GM21390 (cell line): ENCODE measurements at regions not wholly inside any gene's neighbourhood (a gene's known extent, or its start where the extent isn't known, plus 50 kb on each side); places are given as distances from the start of the nearest gene placed in this dataset.

Experiments
- ATAC-seq: cut with Tn5 transposase; IDR thresholded peaks from one replicate; pipeline ENCODE4 v1.9.1; 2021; ENCODE audit not compliant: unreplicated experiment

DNA sequence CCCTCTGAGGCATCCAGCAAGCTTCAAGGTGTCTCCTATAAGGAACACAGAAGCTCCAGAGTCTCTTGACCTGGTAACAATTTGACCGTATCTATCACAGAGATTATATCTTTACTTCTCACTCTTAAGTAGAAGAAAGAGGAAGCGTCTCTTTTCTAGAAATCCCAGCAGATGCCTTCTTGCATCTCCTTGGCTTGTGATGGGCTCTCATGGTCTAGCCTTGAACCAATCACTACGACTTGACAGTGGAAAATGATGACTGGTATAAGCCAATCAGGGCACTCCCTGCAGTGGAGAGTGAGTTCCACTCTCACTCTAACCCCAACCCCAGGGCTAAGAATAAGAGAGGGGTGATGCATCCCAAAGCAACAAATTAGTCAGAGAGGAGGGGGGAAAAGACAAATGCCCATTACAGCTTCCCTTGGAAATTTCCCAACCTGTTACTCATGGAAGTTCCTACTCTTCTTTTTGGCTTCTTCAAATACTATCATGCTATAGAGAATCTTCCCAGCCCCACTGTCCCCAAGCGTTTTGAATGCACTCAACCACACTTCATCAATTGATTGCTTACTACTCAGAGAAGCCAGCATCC, 293.5 kb downstream of the MN1 start:
- no peak for ATAC-seq

DNA sequence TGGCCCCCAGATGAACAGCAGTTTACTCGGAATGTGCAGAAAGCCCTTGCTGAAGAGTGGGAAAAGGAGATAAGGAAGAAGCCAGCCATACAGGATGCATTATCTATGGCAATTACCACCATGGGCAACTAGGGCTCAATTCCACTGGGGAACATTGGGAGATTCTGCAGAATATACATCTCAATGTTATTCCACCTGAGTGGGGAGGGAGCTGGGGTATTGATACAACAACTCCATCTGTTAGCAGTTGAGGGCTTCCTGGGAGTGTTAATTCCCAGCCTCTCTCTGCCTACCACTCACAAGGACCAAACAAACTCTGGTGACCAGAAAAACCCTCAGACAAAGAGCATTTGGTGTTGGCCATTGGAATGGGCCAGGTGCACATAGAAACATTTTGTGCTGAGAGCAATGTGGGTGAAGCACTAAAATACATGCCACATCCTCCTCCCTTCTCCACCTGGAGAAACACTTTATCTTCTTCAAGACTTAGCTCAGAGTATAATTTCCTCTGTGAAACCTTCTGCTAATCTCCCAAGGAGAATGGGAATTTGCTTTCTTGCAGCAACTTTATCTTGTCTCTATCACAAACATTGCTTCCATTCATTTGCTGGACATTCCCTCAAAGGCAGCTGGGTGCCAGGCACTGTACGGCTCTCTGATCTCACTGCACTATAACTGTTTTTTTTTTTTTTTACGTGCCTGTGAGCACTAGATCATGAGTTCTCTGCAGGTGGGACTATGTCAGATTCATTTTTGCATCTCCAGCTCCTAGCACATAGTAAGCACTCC, 292.2 kb downstream of the MN1 start:
- no peak for ATAC-seq

DNA sequence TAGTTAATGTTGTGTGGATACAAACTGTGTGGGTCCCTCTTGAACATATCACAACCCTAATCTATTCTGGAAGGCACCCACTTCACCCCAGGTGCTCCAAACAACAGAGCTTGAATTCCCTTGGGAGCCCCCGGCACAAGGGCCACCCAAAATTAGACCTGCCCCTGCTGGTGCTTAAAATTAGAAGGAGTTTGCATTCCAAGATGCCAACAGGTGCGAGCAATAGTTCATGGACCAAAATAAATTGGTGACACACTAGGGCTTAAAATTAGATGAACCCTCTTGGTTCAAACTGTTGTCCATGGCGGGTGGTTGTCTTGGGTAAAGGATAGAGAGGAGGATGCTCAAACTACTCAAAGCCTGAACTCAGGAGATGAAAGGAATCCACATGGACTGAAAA, 291.5 kb downstream of the MN1 start:
- ATAC-seq, result no peak

DNA sequence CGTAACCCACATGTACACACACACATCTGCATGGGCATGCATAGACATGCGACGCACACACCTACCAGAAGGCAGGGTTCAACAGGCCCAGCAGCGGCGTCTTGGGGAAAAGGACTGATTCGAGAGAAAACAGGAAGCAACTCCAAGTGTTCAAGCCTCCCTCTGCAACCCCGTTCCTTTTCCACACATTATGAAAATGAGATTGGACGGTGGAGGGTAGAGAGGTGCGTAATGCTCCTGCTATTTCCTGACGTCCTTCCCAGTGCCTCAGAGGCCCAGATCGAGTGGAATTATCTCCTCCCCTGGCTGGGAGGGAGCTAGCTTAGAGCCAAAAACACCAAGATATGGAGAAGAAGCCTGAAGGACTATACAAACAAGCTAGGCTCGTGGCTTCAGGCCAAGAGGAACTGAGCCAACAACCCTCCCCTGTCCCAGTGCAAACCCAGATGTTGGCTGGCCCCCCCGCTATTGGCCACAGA, 289.2 kb downstream of the MN1 start:
- ATAC-seq, result no peak

DNA sequence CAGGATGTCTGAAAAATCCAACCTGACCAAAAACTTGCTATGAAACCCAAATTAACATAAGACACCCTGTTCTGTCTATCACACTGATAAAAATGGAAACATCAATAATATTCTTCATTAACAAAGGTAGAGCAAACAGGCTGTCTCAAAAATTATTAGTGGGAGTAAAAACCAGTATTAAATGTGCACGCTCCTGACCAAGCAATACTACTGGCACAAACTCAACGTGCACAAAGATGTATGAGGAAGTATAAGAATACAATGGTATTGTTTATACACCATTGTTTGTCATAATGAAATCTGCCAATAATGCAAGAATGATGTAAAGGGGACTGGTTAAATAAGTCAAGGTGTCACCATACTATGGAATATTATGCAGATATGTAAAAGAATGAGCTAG, 288.5 kb downstream of the MN1 start:
- ATAC-seq, result no peak

DNA sequence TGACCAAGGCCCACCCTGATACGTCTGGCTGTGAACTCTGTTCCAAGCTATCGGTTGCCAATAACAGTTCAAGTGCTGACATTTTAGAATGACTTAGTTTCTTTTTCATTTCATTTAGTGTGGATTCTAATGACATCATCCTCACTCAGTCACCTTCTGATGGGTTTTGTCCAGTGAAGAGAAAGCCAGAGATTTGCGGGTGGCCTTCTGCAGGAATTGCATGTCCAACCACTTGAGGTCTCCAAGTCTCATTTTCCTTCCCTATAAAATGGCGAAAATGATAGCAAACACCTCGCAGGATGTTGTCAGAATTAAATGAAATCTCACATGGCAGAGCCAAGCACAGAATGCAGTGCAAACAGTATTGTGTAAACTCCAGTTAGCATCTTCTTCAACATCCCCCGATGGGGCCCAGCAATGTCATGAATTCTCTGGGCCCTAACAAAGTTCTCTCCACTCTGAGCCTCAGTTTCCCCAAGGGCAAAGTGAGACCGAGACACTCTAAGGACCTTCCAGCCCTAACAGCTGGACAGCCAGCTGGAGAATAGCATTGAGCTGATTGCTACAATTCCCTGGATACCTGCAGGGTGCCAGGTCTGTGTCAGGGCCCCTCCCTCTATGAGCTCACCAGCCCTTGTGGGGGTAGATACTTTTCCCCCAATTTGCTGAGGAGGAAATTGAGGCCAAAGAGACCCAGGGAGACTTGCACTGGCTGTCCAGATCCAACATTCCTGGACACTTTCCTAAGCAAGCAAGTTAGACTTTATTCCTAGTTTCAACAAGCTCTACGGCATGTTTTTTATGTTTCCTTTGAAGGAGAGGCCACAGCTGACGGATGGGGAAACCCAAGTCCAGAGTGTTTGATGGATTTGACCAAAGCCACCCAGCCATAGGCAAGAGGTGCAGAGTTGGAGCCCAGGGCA, 286.7 kb downstream of the MN1 start:
- no peak for ATAC-seq

DNA sequence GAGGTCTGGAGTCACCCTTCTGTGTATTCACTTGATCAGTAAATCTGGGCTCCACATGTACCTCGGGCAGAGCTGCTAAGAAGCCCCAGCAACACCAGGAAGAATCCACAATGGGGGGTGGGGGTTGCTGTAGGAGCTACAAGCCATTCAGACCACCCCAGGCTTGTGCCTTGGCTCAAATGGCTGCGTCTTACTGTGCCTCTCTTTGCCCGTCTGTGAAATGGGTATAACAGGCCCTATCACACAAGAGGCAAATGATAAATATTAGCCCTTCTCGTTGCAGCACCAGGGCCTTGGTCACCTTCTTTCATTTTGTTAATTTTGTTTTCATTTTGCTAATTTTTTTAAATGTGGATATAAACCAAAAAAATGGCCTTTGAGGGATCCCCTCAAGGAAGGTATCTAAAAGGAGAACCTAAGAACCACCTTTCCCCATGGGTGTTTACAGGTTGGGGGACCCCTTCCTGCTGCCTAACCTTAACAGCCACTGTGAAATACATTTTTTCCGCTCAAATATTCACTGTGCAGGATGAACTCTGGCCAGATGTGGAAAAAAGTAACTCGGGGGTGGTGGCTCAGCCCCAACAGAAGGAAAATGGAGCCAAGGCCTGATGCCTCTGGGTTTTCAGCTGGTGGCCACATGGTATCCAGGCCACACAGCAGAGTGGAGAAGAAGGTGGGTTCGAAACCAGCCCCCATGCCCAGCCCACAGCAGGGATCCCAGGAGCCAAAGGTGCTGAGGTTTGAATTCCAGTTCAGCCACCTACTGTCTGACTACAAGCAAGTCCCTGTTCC, 284.0 kb downstream of the MN1 start:
- ATAC-seq, result no peak

DNA sequence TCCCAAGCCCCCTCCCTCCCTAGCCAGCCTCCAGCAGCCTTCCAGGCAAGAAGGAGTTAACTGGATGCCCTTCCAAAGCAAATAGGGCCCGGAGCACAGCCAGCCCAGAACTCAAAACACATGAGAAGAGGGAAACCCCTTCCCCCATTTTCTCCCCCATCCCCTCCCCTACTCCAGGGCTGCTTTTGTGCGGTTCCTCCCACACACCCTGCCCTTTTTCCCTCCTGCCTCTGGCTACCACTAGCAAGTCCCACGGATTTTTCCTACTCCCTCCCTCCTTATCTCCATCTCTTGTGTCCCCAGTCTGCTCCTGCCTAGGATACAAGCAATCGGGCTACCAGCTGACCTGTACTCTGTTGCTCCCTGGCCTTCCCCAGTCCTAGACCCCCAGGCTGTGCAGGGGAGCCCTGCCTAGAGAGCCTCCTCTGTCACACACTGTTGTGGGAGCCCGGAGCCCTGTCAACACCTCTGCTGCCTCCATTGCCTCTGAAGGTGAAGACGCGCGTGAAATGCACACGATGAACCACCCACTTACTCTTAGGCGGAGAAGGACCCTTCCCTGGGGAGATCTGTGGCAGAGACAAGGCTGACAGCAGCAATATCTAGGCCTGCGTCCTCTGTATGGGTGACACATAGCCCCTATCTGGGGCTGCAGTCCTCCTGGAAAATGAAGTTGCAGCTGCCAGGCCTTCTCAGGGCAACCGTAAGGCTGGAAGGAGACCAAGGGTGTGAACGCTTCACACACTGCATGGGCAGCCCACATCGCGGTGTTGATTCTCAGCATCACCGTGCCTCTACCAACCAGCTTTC, 282.8 kb downstream of the MN1 start:
- no peak for ATAC-seq

DNA sequence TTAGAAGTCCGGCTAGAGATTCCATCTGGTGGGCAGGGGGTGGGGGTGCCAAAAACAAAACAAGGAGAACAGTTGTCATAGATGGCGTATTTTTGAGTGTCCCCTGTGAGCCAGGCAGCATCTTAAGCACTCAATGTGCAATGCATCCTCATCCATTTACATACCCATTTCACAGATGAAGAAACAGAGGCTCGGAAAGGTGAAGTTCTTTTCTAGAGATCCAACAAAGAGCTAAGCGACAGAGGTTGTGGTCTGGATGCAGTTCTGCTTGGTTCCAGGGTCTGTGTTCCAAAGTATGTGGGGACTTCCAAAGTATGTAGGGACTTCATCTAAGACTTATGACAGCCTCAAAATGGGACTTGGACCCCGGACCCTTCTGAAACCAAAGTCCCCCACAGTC, 277.8 kb downstream of the MN1 start:
- no peak for ATAC-seq

DNA sequence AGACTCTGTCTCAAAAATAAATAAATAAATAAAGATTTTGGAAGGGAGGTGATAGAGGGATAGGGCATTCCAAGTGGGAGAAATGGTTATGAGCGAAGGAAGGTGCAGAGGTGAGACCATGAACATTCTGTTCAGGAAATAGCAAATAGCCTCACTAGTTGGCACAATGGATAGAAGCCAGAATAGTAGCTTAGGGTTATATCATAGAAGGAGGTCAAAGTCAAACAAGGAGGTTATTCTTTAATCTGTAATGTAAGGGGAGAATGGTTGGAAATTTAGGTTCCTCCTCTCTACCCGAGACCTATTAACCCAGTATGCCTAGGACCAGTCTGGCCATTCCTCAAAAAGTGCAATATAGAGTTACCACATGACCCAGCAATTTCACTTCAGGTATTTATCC, 275.8 kb downstream of the MN1 start:
- no peak for ATAC-seq

DNA sequence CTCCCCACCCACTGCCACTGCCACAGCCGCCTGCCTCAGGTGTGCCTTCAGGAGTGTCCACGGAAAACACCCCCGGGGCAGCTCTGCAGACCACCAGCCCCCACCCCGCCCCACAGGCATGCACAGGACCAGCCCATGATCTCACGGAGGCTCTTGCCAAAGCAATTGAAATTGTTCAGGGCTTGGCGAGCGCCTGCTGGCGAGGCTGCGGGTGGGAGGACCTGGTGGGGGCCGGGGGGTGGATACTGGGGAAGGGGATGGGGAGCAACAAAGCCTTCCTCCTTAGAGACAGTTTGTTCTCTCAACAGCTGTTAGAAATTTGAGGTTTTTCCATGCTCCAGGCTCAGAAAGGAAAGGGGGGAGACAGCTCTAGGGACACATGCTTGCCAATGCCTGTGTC, 274.7 kb downstream of the MN1 start:
- no peak for ATAC-seq

DNA sequence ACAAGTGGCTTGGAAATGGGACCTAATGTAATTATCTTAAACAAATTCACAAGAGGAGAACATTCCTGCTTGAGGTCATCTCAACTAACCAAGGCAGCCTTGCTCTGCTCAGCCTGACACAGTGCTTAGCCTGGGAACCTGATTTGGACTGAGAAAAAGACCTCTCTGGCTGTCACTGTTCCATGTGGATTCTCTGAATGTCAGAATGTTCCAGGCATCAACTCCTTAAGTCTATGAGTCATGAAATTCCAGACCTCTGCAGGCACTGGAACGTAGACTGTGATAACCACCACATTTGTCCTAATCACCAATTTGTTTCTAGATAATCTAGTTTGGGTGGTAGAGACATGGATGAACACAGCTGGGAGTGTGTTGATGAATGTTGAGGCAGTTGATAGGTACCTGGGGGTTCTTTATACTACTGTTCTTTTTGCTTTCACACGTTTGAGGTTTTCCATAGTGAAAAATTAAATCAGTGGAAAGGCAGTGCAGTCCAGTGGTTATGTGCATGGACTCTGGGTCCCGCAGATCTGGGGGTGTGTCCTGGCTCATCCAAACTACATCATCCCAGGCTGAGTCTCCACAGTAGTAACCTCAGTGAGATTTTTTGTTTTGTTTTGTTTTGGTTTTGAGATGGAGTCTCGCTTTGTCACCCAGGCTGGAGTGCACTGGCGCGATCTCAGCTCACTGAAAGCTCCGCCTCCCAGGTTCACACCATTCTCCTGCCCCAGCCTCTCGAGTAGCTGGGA, 269.6 kb downstream of the MN1 start:
- no peak for ATAC-seq

DNA sequence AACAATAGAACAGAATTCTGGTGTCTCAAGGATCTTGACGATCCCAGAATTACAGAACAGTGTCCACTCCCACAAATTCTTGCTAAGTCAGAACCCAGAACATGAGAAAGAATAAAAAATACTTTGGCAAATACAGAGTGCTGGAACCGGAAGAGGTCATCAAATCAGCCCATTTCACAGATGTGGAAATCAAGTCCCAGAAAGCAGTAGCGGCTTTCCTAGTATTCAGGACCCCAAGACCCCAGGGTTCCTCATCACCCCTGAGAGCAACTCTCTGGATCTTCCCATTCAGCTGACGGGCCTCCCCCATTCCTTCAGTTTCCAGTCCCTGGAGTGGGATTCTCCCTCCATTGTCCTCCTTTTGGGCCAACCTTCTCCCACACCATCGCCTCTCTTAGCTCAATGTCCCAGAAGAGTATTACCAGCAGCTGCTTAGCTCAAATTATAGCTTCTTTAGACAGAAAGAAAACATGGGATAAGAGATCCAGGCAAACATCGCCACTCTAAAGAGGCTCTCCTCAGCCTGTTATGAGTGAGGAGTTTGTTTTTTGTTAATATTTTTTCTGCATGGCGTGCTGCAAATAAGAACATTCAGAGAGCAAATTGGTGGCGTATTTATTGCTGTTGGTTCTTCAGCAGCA, 268.3 kb downstream of the MN1 start:
- no peak for ATAC-seq

DNA sequence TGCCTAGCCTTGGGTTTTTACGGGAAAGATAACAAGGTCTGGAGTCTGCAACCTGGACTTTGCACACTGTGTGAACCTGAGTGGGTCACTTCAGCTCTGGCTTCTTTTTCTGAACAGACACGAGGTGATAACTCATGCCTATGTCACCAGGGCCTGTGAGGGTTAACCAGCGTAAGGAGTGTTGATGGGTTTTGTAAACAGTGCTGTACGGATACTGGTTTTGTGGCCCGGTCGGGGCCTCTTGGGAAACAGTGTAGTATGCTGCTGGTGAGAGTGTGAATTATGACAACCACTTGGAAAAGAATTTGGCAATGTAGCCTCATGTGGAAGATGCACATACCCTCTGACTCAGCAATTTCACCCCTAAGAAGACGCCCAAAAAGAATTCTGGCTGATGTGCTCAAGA, 266.8 kb downstream of the MN1 start:
- ATAC-seq, result no peak

DNA sequence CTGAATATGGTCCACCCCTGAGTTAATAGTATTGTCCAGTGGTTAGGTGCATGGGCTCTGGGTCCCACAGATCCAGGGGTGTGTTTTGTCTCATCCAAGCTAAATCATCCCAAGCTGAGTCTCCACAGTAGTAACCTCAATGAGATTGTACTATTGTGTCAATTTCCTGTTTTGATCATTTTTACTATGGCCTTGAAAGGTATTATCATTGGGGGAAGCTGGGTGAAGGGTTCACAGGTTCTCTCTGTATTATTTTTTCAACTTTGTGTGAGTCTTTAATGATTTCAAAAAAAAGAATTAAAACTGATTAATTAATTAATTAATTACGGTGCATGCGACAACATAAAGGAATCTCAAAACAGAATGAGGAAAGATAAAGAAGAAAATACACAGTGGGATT, 266.1 kb downstream of the MN1 start:
- no peak for ATAC-seq

DNA sequence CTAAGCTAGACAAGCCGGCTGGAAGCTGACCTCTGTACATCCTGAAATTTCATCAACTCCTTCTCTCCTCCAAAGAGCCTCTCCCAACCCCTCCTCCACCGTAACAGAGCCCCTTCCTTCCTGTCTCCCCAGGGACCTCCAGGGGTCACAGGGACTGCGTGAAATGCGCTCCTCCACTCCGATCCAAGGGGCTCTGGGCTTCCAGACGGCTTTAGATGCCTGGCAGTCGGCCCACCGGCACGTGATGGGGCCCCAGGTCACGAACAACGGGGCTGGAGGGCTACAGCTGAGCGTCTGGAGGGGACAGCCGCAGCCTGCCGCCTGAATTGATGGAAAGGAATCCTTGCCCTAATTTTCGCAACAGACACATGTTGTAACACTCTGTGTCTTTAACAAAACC, 264.1 kb downstream of the MN1 start:
- no peak for ATAC-seq

DNA sequence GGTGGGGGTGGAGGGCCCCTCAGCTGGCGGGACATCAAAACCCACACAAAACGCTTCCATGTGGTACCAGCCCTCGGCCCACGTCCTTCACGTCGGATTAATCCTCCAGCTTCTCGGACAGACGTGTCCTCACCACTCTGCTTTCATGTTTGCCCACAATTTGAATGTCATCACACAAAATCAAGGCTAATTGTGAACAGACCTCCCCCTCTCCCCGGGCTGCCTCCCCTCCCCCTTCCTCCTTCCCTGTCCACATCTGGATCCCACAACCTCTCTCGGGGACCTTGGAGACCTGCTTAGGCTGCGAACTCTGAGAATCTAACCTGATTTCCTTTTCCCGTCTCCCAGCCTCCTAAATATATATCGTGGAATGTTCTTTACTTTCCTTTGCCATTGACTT, 262.9 kb downstream of the MN1 start:
- no peak for ATAC-seq

DNA sequence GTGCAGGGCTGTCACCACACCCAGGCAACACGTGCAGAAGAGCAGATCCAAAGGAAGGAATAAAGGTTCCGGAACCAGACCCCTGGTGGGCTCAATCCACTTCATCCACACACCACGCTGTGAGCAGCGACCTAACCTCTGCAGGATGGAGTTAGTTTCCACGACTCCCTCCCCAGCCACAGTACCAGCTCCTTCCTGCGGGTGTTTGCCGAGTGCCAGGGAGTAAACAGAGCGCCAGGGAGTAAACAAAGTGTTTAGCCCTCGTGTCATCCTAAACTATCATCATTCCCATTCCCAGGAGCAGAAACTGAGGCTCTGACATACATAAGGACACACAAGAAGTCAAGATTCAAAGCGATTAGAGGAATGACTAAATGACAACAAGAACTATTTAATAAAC, 261.3 kb downstream of the MN1 start:
- ATAC-seq, result no peak
